ENCODE measurements at regions not wholly inside any gene's neighbourhood (a gene's known extent, or its start where the extent isn't known, plus 50 kb on each side); places are given as distances from the start of the nearest gene placed in this dataset.

DNA sequence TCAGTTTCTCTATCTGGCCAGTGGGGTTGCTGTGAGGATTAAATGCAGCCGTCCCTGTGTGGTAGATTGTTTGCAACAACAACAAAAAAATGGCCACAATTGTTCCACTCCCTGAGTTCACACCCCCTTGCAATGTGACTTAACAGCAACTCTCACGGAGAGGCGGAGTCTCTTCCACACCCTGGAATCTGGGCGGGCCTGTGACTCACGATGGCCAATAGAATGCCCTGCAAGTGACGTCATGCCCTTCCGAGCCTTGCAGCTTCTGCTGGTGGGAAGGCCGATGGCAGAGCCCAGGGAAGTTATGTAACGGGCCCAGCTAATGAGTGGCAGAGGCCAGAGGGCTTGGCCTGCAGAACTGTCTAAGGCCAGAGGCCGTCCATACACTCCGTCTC, 87.9 kb downstream of the RIPK4 start:
- TF ChIP-seq, protein P1, sequence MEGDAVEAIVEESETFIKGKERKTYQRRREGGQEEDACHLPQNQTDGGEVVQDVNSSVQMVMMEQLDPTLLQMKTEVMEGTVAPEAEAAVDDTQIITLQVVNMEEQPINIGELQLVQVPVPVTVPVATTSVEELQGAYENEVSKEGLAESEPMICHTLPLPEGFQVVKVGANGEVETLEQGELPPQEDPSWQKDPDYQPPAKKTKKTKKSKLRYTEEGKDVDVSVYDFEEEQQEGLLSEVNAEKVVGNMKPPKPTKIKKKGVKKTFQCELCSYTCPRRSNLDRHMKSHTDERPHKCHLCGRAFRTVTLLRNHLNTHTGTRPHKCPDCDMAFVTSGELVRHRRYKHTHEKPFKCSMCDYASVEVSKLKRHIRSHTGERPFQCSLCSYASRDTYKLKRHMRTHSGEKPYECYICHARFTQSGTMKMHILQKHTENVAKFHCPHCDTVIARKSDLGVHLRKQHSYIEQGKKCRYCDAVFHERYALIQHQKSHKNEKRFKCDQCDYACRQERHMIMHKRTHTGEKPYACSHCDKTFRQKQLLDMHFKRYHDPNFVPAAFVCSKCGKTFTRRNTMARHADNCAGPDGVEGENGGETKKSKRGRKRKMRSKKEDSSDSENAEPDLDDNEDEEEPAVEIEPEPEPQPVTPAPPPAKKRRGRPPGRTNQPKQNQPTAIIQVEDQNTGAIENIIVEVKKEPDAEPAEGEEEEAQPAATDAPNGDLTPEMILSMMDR (IDR thresholded peaks at IDR 0.05; ENCODE audit: insufficient read depth, low read length, poor library complexity, severe bottlenecking): no peak
- no peak for DNase-seq (ENCODE audit: extremely low read depth, insufficient read length)
- no peak overlapping the region for H3K4me3 ChIP-seq (replicated peaks; ENCODE audit: low read depth, low read length)
- H3K36me3 ChIP-seq (ENCODE audit: control insufficient read depth, insufficient read depth, low read length): no peaks in the 10 kb centered on the region
- no peaks in the 10 kb centered on the region; the same call in none of the 2 replicates for H3K27me3 ChIP-seq (replicated peaks; ENCODE audit: control insufficient read depth, insufficient read depth, low read length)

DNA sequence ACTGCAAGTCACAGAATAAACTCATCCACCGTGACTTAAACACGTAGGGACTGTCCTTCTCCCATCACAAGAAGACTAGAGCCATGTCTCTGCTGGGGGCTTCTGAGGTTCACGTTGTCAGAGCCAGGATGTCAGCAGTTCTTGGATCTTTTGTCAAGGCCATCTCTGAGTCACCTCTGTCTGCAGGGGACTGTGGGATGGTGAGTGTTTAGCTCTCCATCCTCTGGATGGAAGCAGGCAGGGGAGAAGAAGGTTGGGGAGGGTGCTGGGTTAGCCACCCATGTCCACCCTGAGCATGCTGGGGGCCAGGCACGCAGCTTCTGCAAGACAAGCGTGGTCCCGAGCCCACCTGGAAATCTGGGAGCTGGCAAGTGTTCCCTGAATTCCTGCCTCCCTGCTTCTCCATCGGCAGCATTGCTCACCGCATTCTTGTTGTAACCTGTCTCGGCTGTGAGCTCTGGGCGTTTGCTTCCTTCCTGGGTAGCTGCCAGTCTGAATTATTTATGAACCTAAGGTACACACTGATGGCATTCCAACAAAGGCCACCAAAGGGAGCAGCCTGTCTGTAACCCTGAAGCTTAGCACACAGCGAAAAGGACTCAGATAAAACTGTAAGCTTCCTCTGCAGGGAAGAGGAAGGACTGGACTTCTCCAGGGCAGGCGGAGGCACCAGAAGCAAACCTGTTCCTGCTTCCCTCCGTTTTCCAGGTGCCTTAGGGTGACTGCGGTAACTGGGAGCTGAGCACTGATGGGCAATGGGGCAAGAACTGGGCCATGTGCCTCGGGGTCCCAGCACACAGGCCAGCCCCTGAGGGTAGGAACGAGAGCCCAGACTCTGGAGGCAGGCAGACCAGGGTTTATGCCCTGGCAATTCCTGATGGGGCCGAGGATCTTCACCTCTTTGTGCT, 88.6 kb downstream of the RIPK4 start:
- DNase-seq (ENCODE audit: extremely low read depth, insufficient read length): no peak
- TF ChIP-seq, protein P1 (IDR thresholded peaks at IDR 0.05; ENCODE audit: insufficient read depth, low read length, poor library complexity, severe bottlenecking): no peak
- Histone ChIP-seq H3K36me3 (ENCODE audit: control insufficient read depth, insufficient read depth, low read length) (no peaks in the 10 kb centered on the region), H3K27me3 (replicated peaks; ENCODE audit: control insufficient read depth, insufficient read depth, low read length) (no peaks in the 10 kb centered on the region; the same call in none of the 2 replicates), H3K4me3 (replicated peaks; ENCODE audit: low read depth, low read length) (no peak overlapping the region)

DNA sequence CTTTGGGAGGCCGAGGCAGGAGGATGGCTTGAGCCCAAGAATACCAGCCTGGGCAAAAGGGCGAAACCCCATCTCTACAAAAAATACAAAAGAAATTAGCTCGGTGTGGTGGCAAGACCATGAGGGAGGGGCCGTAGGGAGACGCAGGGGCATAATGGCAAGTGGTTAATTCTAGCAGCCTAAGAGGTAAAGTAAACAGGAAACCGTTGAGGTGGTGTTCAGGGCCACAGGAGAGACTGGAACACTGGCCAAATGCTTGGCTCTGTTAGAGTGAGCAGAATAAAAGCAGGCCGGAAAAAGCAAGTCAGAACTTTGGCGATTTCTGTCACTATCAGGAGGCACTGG, 89.2 kb downstream of the RIPK4 start:
- TF ChIP-seq, protein P1 (IDR thresholded peaks at IDR 0.05; ENCODE audit: insufficient read depth, low read length, poor library complexity, severe bottlenecking): no peak
- no peak overlapping the region for H3K4me3 ChIP-seq (replicated peaks; ENCODE audit: low read depth, low read length)
- no peaks in the 10 kb centered on the region; the same call in none of the 2 replicates for H3K27me3 ChIP-seq (replicated peaks; ENCODE audit: control insufficient read depth, insufficient read depth, low read length)
- no peak for DNase-seq (ENCODE audit: extremely low read depth, insufficient read length)
- H3K36me3 ChIP-seq (ENCODE audit: control insufficient read depth, insufficient read depth, low read length): no peaks in the 10 kb centered on the region

DNA sequence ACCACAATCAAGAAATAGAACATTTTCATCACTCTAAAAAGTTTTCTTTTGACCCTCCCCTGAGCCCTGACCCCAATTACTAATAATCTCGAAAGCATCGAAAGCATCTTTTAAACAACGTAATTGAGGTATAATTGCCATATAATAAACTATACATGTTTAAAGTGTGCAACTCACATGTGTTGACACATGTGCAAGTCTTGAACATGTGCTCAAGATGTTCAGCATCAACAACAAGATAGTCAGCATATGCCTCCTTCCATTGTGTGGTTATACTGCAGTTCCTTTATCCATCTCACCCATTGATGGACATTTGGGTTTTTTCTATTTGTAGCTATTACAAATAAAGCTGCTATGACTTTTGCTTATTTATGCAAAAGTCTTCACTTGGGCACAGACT, 90.7 kb downstream of the RIPK4 start:
- Histone ChIP-seq H3K36me3 (ENCODE audit: control insufficient read depth, insufficient read depth, low read length) (no peaks in the 10 kb centered on the region), H3K4me3 (replicated peaks; ENCODE audit: low read depth, low read length) (no peak overlapping the region), H3K27me3 (replicated peaks; ENCODE audit: control insufficient read depth, insufficient read depth, low read length) (no peaks in the 10 kb centered on the region; the same call in 1 of the 2 replicates)
- TF ChIP-seq, protein P1 (IDR thresholded peaks at IDR 0.05; ENCODE audit: insufficient read depth, low read length, poor library complexity, severe bottlenecking): no peak
- no peak for DNase-seq (ENCODE audit: extremely low read depth, insufficient read length)

DNA sequence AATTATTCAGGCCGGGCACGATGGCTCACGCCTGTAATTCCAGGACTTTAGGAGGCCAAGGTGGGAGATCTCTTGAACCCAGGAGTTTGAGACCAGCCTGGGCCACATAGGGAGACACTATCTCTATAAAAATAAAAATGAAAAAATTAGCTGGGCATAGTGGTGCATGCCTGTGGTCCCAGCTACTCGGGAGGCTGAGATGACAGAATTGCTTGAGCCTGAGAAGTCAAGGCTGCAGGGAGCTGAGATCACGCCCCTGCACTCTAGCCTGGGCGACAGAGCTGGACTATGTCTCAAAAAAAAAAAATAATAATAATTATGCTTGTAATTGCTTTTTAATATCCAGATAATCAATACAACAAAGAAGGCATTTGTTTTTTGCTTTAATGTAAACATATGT, 91.3 kb downstream of the RIPK4 start:
- no peak overlapping the region for H3K4me3 ChIP-seq (replicated peaks; ENCODE audit: low read depth, low read length)
- H3K27me3 ChIP-seq (replicated peaks; ENCODE audit: control insufficient read depth, insufficient read depth, low read length): no peaks in the 10 kb centered on the region; the same call in 1 of the 2 replicates

More for the DNA sequence above, 91.3 kb downstream of the RIPK4 start:
- DNase-seq (ENCODE audit: extremely low read depth, insufficient read length): no peak
- no peaks in the 10 kb centered on the region for H3K36me3 ChIP-seq (ENCODE audit: control insufficient read depth, insufficient read depth, low read length)
- TF ChIP-seq, protein P1 (IDR thresholded peaks at IDR 0.05; ENCODE audit: insufficient read depth, low read length, poor library complexity, severe bottlenecking): no peak
